CD4-positive, alpha-beta T cell (primary cell): ENCODE measurements at regions not wholly inside any gene's neighbourhood (a gene's known extent, or its start where the extent isn't known, plus 50 kb on each side); places are given as distances from the start of the nearest gene placed in this dataset.

Experiments used
- ATAC-seq: fragments of 200-7000 bp; cut with Tn5 transposase; one replicate; pipeline ENCODE4 v1.10.0; 2022; ENCODE audit warnings: mild to moderate bottlenecking; ENCODE audit not compliant: poor library complexity
- CTCF ChIA-PET: fragments of 350-600 bp; sonication (Branson Sonifier 250); formaldehyde crosslinking; loops from one replicate; lab custom pipeline; 2021; ENCODE audit warnings: antibody characterized with exemption, inconsistent platforms; lab: Charles Lee
- POLR2A ChIA-PET: fragments of 350-600 bp; sonication (Branson Sonifier 250); formaldehyde crosslinking; loops from one replicate; lab custom pipeline; 2021; ENCODE audit warnings: antibody characterized with exemption, inconsistent platforms; lab: Charles Lee
- DNase-seq, 14 experiments: peaks; one replicate each; pipeline ENCODE4 v3.0.0-alpha.2; 2013 to 2020; ENCODE audit warnings: mixed read lengths in 2 of 14
- H3K27ac ChIP-seq, 2 donors: one replicate each; pipeline versions ENCODE4 v1.5.1 to v1.7.0; 2013; ENCODE audit warnings: low read length in 2 of 2, low read depth in 1 of 2, mild to moderate bottlenecking in 1 of 2
- H3K27me3 ChIP-seq, 2 experiments: 1 replicate in 1 of 2; 2 replicates in 1 of 2; pipeline versions ENCODE4 v1.6.1 to v1.7.0; 2013; ENCODE audit warnings: low read length in 2 of 2, control low read depth in 1 of 2, mild to moderate bottlenecking in 1 of 2, moderate library complexity in 1 of 2; ENCODE audit not compliant: insufficient read depth in 2 of 2, control insufficient read depth in 1 of 2
- H3K36me3 ChIP-seq: one replicate; pipeline ENCODE4 v1.6.1; 2013; ENCODE audit warnings: low read length, control low read depth; ENCODE audit not compliant: insufficient read depth
- H3K4me1 ChIP-seq: one replicate; pipeline ENCODE4 v1.6.1; 2013; ENCODE audit warnings: low read length, control low read depth; ENCODE audit not compliant: insufficient read depth
- H3K4me3 ChIP-seq: one replicate; pipeline ENCODE4 v1.5.1; 2013; ENCODE audit warnings: mild to moderate bottlenecking, low read length, moderate library complexity
- H3K9me3 ChIP-seq, 2 experiments: 1 replicate in 1 of 2; 2 replicates in 1 of 2; pipeline versions ENCODE4 v1.6.1 to v1.7.0; 2013; ENCODE audit warnings: low read length in 2 of 2, mild to moderate bottlenecking in 2 of 2, control low read depth in 1 of 2, moderate library complexity in 1 of 2; ENCODE audit not compliant: control insufficient read depth in 1 of 2, insufficient read depth in 1 of 2
- H3K27ac Mint-ChIP-seq: one replicate; pipeline ENCODE4 v1.8.0; 2020; ENCODE audit warnings: mixed read lengths
- H3K27me3 Mint-ChIP-seq: one replicate; pipeline ENCODE4 v1.8.0; 2021; ENCODE audit warnings: mixed read lengths
- H3K36me3 Mint-ChIP-seq: one replicate; pipeline ENCODE4 v1.8.0; 2021; ENCODE audit warnings: low read depth, mixed read lengths
- H3K4me1 Mint-ChIP-seq: one replicate; pipeline ENCODE4 v1.8.0; 2021; ENCODE audit warnings: low read depth, mixed read lengths
- H3K4me3 Mint-ChIP-seq: one replicate; pipeline ENCODE4 v1.8.0; 2020; ENCODE audit warnings: mild to moderate bottlenecking, mixed read lengths
- H3K9me3 Mint-ChIP-seq: one replicate; pipeline ENCODE4 v1.8.0; 2020; ENCODE audit warnings: mixed read lengths
- CTCF ChIP-seq: fragments of 200-600 bp; IDR thresholded peaks from one replicate; pipeline ENCODE4 v1.8.0; 2022; ENCODE audit warnings: antibody characterized with exemption, mild to moderate bottlenecking
- intact Hi-C, 2 experiments: fragments of 100-400 bp; cut with DNase I in 1 of 2; cut with micrococcal nuclease in 1 of 2; formaldehyde crosslinking; loops; one replicate each; pipeline versions ENCODE4 v1.15.1 to v1.9.0; 2023 to 2025; cut with DNase I, micrococcal nuclease

- Mint-ChIP-seq H3K27ac (no peak overlapping the region), H3K4me1 (no peaks in the 10 kb centered on the region), H3K27me3 (no peaks in the 10 kb centered on the region), H3K4me3 (no peak overlapping the region), H3K36me3 (no peaks in the 10 kb centered on the region), H3K9me3 (no peaks in the 10 kb centered on the region)
- no peak for ATAC-seq
- no peak for DNase-seq
- no peak overlapping the region for H3K27ac ChIP-seq
- ChIA-PET CTCF (no interaction called here), POLR2A (no interaction called here)
- H3K27me3 ChIP-seq = no peaks in the 10 kb centered on the region
- intact Hi-C loops = no loop called here
- no peaks in the 10 kb centered on the region for H3K4me1 ChIP-seq
- H3K4me3 ChIP-seq = no peak overlapping the region
- H3K36me3 ChIP-seq = no peaks in the 10 kb centered on the region
- H3K9me3 ChIP-seq = no peaks in the 10 kb centered on the region
- TF ChIP-seq CTCF = no peak
These were observed 332.6 kb downstream of the FGF13 start for GRCh38 chrX:138378876-138379275.

GRCh38 chrX:138408101-138408500 lies 303.4 kb downstream of the FGF13 start:
- Mint-ChIP-seq H3K9me3 (no peaks in the 10 kb centered on the region), H3K4me1 (no peaks in the 10 kb centered on the region), H3K27me3 (no peaks in the 10 kb centered on the region), H3K4me3 (no peak overlapping the region), H3K27ac (no peak overlapping the region), H3K36me3 (no peaks in the 10 kb centered on the region)
- ATAC-seq (no peak), DNase-seq (no peak)
- Histone ChIP-seq H3K9me3 (peaks cover 0 to 4% of the 10 kb centered on the region in 2 experiments), H3K27ac (no peak overlapping the region), H3K4me3 (no peak overlapping the region), H3K36me3 (no peaks in the 10 kb centered on the region), H3K4me1 (no peaks in the 10 kb centered on the region), H3K27me3 (no peaks in the 10 kb centered on the region)
- CTCF ChIA-PET = no interaction called here
- POLR2A ChIA-PET = no interaction called here
- TF ChIP-seq CTCF = no peak
- intact Hi-C loops = no loop called here

GRCh38 chrX:138411048-138411447 lies 300.5 kb downstream of the FGF13 start:
- DNase-seq (no peak), ATAC-seq (no peak)
- CTCF ChIA-PET = no interaction called here
- Histone ChIP-seq H3K27me3 (no peaks in the 10 kb centered on the region), H3K36me3 (no peaks in the 10 kb centered on the region), H3K9me3 (peaks cover 0 to 4% of the 10 kb centered on the region in 2 experiments), H3K4me1 (no peaks in the 10 kb centered on the region), H3K4me3 (no peak overlapping the region), H3K27ac (no peak overlapping the region)
- H3K4me1 Mint-ChIP-seq = no peaks in the 10 kb centered on the region
- H3K4me3 Mint-ChIP-seq = no peak overlapping the region
- no peak for TF ChIP-seq CTCF
- intact Hi-C loops = no loop called here
- H3K27me3 Mint-ChIP-seq = no peaks in the 10 kb centered on the region
- no peaks in the 10 kb centered on the region for H3K36me3 Mint-ChIP-seq
- H3K27ac Mint-ChIP-seq = no peak overlapping the region
- no peaks in the 10 kb centered on the region for H3K9me3 Mint-ChIP-seq
- POLR2A ChIA-PET = no interaction called here
